HL-60 (cell line): ENCODE measurements at regions not wholly inside any gene's neighbourhood (a gene's known extent, or its start where the extent isn't known, plus 50 kb on each side); places are given as distances from the start of the nearest gene placed in this dataset.

ENCODE experiments used
- DNase-seq, 2 experiments: peaks; one replicate each; pipeline ENCODE4 v3.0.0-alpha.2; 2010 to 2020; ENCODE audit warnings: low read depth in 1 of 2, low spot score in 1 of 2
- H3K27ac ChIP-seq: fragments of 250-450 bp; sonication (Bioruptor Pico); replicated peaks from 2 replicates; pipeline ENCODE4 v1.5.1; 2020; ENCODE audit warnings: mild to moderate bottlenecking, moderate library complexity
- H3K27me3 ChIP-seq: fragments of 250-450 bp; sonication (Bioruptor Pico); 2 replicates; pipeline ENCODE4 v1.5.1; 2021; ENCODE audit warnings: mild to moderate bottlenecking, moderate library complexity; ENCODE audit not compliant: insufficient read depth, poor library complexity, severe bottlenecking
- H3K4me3 ChIP-seq: replicated peaks from 2 replicates; pipeline ENCODE4 v1.5.1; 2011; ENCODE audit warnings: mild to moderate bottlenecking, control low read depth, low read length; ENCODE audit not compliant: insufficient read depth
- CTCF ChIP-seq: IDR thresholded peaks from one replicate; pipeline ENCODE4 v1.5.1; 2011; ENCODE audit warnings: low read length, control low read depth, inconsistent platforms; ENCODE audit not compliant: insufficient read depth
- GABPA ChIP-seq: IDR thresholded peaks from 2 replicates; pipeline ENCODE4 v1.6.1; 2012; ENCODE audit warnings: low read depth
- POLR2AphosphoS5 ChIP-seq: IDR thresholded peaks from 2 replicates; pipeline ENCODE4 v1.6.1; 2012; ENCODE audit warnings: low read depth
- REST ChIP-seq: IDR thresholded peaks from 2 replicates; pipeline ENCODE4 v1.6.1; 2012; ENCODE audit warnings: low read depth; ENCODE audit not compliant: insufficient replicate concordance
- SPI1 ChIP-seq: IDR thresholded peaks from 2 replicates; pipeline ENCODE4 v1.6.1; 2012; ENCODE audit warnings: low read depth, mild to moderate bottlenecking, borderline replicate concordance

GRCh38 chr6:54619102-54619501, 227.5 kb upstream of the FAM83B start:
- TF ChIP-seq REST = no peak
- TF ChIP-seq GABPA = no peak
- TF ChIP-seq CTCF = no peak
- TF ChIP-seq POLR2AphosphoS5 = no peak
- no peak for TF ChIP-seq SPI1
- no peak overlapping the region for H3K4me3 ChIP-seq
- no peak overlapping the region for H3K27ac ChIP-seq
- H3K27me3 ChIP-seq = no peaks in the 10 kb centered on the region
- DNase-seq = no peak

GRCh38 chr6:54621285-54621684, 225.3 kb upstream of the FAM83B start:
- H3K27ac ChIP-seq = no peak overlapping the region
- no peak overlapping the region for H3K4me3 ChIP-seq
- peak in 1 of 2 experiments; percentile 6 for DNase-seq
- no peak for TF ChIP-seq GABPA
- TF ChIP-seq CTCF = peak; percentile 13
- H3K27me3 ChIP-seq = no peaks in the 10 kb centered on the region

GRCh38 chr6:54624216-54624615, 222.4 kb upstream of the FAM83B start:
- no peak for DNase-seq
- TF ChIP-seq REST (no peak), SPI1 (no peak), CTCF (no peak), GABPA (no peak), POLR2AphosphoS5 (no peak)
- Histone ChIP-seq H3K27me3 (no peaks in the 10 kb centered on the region), H3K27ac (no peak overlapping the region), H3K4me3 (no peak overlapping the region)

GRCh38 chr6:54624779-54625178, 221.8 kb upstream of the FAM83B start:
- Histone ChIP-seq H3K27ac (no peak overlapping the region), H3K4me3 (no peak overlapping the region), H3K27me3 (no peaks in the 10 kb centered on the region)
- no peak for DNase-seq
- TF ChIP-seq REST (no peak), GABPA (no peak), SPI1 (no peak), POLR2AphosphoS5 (no peak), CTCF (no peak)
